Astrocyte of the hippocampus (primary cell): ENCODE measurements at regions not wholly inside any gene's neighbourhood (a gene's known extent, or its start where the extent isn't known, plus 50 kb on each side); places are given as distances from the start of the nearest gene placed in this dataset.
A peak's percentile ranks its signal among the peaks of the same experiment; 100 is the strongest.

Source experiments
- DNase-seq: peaks from one replicate; pipeline ENCODE4 v3.0.0; 2011; ENCODE audit warnings: low read depth, low spot score

GRCh38 chr6:155949256-155949655 lies 493.6 kb upstream of the NOX3 start:
- DNase-seq: no peak

GRCh38 chr6:155946860-155947259 lies 491.2 kb upstream of the NOX3 start:
- no peak for DNase-seq

GRCh38 chr6:155943635-155944034 lies 488.0 kb upstream of the NOX3 start:
- peak; percentile 10 for DNase-seq

- peak; percentile 11 for DNase-seq
Measured at GRCh38 chr6:155939253-155939652, 483.6 kb upstream of the NOX3 start.

GRCh38 chr6:155936551-155936950 lies 480.9 kb upstream of the NOX3 start:
- no peak for DNase-seq

GRCh38 chr6:155936127-155936526 lies 480.5 kb upstream of the NOX3 start:
- DNase-seq: no peak

GRCh38 chr6:155916846-155917624 lies 461.4 kb upstream of the NOX3 start:
- no peak for DNase-seq

GRCh38 chr6:155915651-155916050 lies 460.0 kb upstream of the NOX3 start:
- DNase-seq: no peak

- no peak for DNase-seq
Measured at GRCh38 chr6:155913816-155914215, 458.2 kb upstream of the NOX3 start.

GRCh38 chr6:155909710-155910109 lies 454.1 kb upstream of the NOX3 start:
- DNase-seq: no peak

- no peak for DNase-seq
Measured at GRCh38 chr6:155895641-155896040, 440.0 kb upstream of the NOX3 start.

- DNase-seq: no peak
Measured at GRCh38 chr6:155894758-155895157, 439.1 kb upstream of the NOX3 start.

GRCh38 chr6:155894262-155894661 lies 438.6 kb upstream of the NOX3 start:
- no peak for DNase-seq

GRCh38 chr6:155890409-155890808 lies 434.8 kb upstream of the NOX3 start:
- no peak for DNase-seq

- no peak for DNase-seq
Measured at GRCh38 chr6:155889410-155889809, 433.8 kb upstream of the NOX3 start.

GRCh38 chr6:155887421-155887820 lies 431.8 kb upstream of the NOX3 start:
- DNase-seq: no peak

- peak; percentile 40 for DNase-seq
Measured at GRCh38 chr6:155883741-155884140, 428.1 kb upstream of the NOX3 start.

GRCh38 chr6:155883334-155883731 lies 427.7 kb upstream of the NOX3 start:
- DNase-seq: peak; percentile 9

GRCh38 chr6:155882527-155883333 lies 427.1 kb upstream of the NOX3 start:
- peak; percentile 23 for DNase-seq

- DNase-seq: no peak
Measured at GRCh38 chr6:155881826-155882526, 426.3 kb upstream of the NOX3 start.

- DNase-seq: peak; percentile 8
Measured at GRCh38 chr6:155880900-155881299, 425.3 kb upstream of the NOX3 start.

GRCh38 chr6:155872961-155873360 lies 417.3 kb upstream of the NOX3 start:
- no peak for DNase-seq
